ENCODE measurements at regions not wholly inside any gene's neighbourhood (a gene's known extent, or its start where the extent isn't known, plus 50 kb on each side); places are given as distances from the start of the nearest gene placed in this dataset.
A peak's percentile ranks its signal among the peaks of the same experiment; 100 is the strongest.

- H3K36me3 ChIP-seq (ENCODE audit: control insufficient read depth, insufficient read depth, low read length) = no peaks in the 10 kb centered on the region
- peak overlapping the region; percentile 27 for H3K4me2 ChIP-seq (ENCODE audit: low read length)
- no peak overlapping the region for H2AFZ ChIP-seq
- H3K4me3 ChIP-seq (ENCODE audit: low read depth, low read length) = peak overlapping the region; percentile 33
- H3K79me2 ChIP-seq = no peaks in the 10 kb centered on the region
- no peaks in the 10 kb centered on the region for H3K9me3 ChIP-seq (ENCODE audit: control insufficient read depth, low read length)
- H3K27ac ChIP-seq = peak overlapping the region; percentile 50
- H3K27me3 ChIP-seq (ENCODE audit: control insufficient read depth, insufficient read depth, low read length) = no peaks in the 10 kb centered on the region
- no peak overlapping the region for H3K9ac ChIP-seq
- TF ChIP-seq CTCF (IDR thresholded peaks at IDR 0.05) = no peak
- H3K4me1 ChIP-seq = peaks cover 14% of the 10 kb centered on the region
Observed at GRCh38 chr3:56923526-56924224, 121.9 kb upstream of the ARHGEF3 start.

GRCh38 chr3:56921573-56922453 lies 120.1 kb upstream of the ARHGEF3 start:
- Histone ChIP-seq H2AFZ (peak overlapping the region; percentile 13), H3K4me3 (ENCODE audit: low read depth, low read length) (peak overlapping the region; percentile 32), H3K4me2 (ENCODE audit: low read length) (peak overlapping the region; percentile 61), H3K27me3 (ENCODE audit: control insufficient read depth, insufficient read depth, low read length) (no peaks in the 10 kb centered on the region), H3K4me1 (peaks cover 12% of the 10 kb centered on the region), H3K9me3 (ENCODE audit: control insufficient read depth, low read length) (no peaks in the 10 kb centered on the region), H3K27ac (peak overlapping the region; percentile 53), H3K79me2 (no peaks in the 10 kb centered on the region), H3K9ac (no peak overlapping the region), H3K36me3 (ENCODE audit: control insufficient read depth, insufficient read depth, low read length) (no peaks in the 10 kb centered on the region)
- TF ChIP-seq CTCF (IDR thresholded peaks at IDR 0.05) = no peak

- no peak overlapping the region for H3K4me3 ChIP-seq (ENCODE audit: low read depth, low read length)
- no peak overlapping the region for H3K4me2 ChIP-seq (ENCODE audit: low read length)
- peaks cover 17% of the 10 kb centered on the region for H3K4me1 ChIP-seq
- no peak overlapping the region for H2AFZ ChIP-seq
- H3K9ac ChIP-seq = no peak overlapping the region
- no peaks in the 10 kb centered on the region for H3K36me3 ChIP-seq (ENCODE audit: control insufficient read depth, insufficient read depth, low read length)
- H3K9me3 ChIP-seq (ENCODE audit: control insufficient read depth, low read length) = no peaks in the 10 kb centered on the region
- H3K79me2 ChIP-seq = no peaks in the 10 kb centered on the region
- no peaks in the 10 kb centered on the region for H3K27me3 ChIP-seq (ENCODE audit: control insufficient read depth, insufficient read depth, low read length)
- TF ChIP-seq CTCF (IDR thresholded peaks at IDR 0.05) = no peak
- no peak overlapping the region for H3K27ac ChIP-seq
Observed at GRCh38 chr3:56919797-56920195, 118.0 kb upstream of the ARHGEF3 start.

- Histone ChIP-seq H3K9ac (no peak overlapping the region), H3K4me1 (peaks cover 16% of the 10 kb centered on the region), H2AFZ (no peak overlapping the region), H3K27ac (no peak overlapping the region), H3K36me3 (ENCODE audit: control insufficient read depth, insufficient read depth, low read length) (no peaks in the 10 kb centered on the region), H3K4me3 (ENCODE audit: low read depth, low read length) (no peak overlapping the region), H3K27me3 (ENCODE audit: control insufficient read depth, insufficient read depth, low read length) (no peaks in the 10 kb centered on the region), H3K9me3 (ENCODE audit: control insufficient read depth, low read length) (no peaks in the 10 kb centered on the region), H3K79me2 (no peaks in the 10 kb centered on the region), H3K4me2 (ENCODE audit: low read length) (no peak overlapping the region)
- TF ChIP-seq CTCF (IDR thresholded peaks at IDR 0.05) = no peak
Observed at GRCh38 chr3:56919137-56919796, 117.5 kb upstream of the ARHGEF3 start.

Data from parathyroid adenoma (tissue), 2 donors.